Embryonic facial prominence (tissue), 1 donor: ENCODE measurements at regions not wholly inside any gene's neighbourhood (a gene's known extent, or its start where the extent isn't known, plus 50 kb on each side); places are given as distances from the start of the nearest gene placed in this dataset.

Experiments used
- DNase-seq: peaks from one replicate; pipeline ENCODE4 v3.0.0-alpha.2; 2016; ENCODE audit errors: extremely low spot score

DNA sequence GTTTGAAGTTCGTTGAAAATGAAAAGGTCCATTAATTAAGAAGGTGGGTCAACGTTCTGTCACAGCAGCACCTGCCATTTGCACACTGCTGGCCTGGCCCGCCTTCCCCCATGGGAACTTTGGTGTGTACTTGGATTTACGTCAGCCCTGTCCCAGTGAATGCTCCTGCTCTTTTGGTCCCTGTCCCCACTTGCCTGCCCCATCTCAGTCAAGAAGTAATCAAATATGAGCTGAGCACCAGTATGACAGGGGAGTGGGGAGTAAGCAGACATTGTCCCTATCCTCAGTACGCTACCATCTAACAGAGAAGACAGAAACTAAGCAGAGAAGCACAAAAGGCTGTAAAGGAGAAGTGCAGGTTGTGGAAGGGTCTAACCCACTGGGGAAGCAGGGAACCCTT is 65.1 kb downstream of the SLC4A3 start:
- no peak for DNase-seq

DNA sequence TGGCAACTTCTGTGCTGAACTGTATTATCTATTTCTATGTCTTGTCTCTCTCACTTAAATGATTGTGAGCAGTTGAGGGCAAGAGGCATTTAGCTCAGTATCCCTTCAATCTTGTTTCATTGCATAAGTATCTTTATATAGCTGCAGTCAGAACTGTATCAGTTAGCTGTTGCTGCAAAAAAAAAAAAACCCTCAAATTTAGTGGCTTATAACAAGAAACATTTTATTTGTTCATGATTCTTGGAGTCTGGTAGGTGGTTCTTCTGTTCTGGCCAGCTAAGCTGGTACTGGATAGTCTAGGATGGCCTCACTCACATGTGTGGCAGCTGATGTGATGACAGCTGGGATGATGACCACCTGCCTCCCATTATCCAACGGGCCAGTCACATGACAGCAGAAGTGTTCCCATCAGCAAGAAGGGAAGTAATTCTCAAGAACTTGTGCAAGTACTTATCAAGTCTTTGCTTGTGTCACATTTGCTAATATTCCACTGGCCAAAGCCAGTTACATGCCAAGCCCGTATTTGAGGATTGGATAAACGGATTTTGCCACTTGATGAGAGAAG is 67.8 kb downstream of the SLC4A3 start:
- DNase-seq: no peak

DNA sequence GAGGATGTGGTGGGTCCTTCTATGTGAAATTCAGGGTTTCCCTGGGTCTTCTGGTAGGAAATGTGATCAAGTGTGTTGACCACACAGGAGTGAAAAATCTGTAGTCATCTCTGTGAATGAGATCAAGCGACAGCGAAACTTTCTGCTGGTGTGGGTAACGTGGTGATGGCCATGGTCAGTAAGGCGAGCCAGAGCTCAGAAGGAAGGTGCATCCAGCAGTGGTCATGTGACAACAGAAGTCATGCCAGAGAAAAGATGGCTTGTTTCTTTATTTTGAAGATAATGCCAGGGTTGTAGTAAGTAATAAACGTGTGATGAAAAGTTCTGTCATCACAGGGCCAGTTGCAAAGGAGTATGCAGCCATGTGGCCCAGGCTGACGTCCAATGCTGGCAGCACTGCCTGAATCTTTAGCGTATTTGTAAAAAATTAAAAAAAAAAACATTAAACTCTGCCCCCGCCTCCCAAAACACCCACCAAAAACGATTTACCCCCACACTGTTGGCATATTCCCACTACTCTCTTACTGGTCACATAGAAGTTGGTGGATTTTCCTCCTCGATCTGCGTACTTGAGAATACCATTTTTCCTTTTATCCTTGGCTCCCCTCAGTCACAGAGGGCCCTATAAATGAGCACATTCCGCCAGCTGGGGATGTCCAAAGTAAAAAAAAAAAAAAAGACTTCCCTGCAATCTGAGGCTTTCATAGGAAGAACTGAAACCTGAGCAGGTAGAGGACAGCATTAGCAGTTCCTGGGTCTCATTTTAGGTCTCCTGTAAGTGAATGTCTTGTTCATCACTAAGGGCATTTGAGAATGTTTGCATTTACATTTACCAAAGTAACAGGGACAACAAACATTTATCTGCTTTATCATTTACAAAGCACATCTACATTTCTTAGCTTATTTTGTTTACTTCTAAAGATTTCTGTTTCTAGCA is 70.6 kb downstream of the SLC4A3 start:
- DNase-seq: no peak

DNA sequence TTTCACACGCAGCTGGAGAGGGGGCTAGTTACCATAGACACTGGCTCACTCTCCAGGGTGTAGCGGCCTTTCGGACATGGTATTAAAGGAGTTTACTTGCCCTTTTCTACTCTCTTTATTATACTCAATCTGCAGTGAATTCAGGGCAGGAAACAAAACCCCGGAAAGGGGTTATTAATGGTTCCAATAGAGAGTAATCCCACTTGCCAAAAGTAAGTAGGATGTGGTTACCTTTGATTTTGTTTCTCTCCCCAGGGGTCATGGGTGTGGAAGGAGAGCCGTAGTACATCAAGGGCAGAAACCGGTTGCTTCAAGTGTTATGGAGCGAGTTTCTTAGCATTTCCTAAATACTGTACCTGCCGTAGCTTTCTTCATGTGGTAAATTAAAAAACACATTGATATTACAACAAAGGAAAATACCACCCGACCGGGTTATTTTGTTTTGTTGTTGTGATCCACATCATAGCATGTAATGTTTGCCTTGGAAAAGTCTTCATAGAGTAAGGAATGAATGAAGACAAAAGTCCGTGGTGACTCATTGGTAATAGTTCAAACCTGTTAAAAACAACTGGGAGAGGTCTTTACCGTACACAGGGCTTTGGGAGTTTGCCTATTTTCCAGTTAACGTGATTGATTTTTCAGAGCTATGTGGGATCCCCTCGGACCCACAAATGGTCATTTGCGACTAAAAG is 71.5 kb downstream of the SLC4A3 start:
- DNase-seq: no peak

DNA sequence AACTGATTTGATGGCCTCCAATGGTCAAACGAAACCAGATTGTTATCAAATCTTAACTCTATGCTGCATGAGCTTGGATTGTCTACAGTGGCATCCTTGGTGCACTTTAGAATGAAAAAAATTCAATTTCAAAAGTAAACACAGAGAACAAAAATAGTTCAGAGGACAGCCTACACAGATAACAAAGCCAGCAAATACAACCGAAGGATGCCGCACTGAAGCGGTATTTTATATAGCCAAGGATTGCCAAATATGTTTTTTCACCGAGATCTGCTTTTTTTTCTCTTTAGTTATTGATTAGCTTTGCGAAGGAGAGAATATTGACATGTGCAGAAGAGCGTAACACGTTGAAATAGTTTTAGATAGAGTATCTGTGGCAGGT is 72.0 kb downstream of the SLC4A3 start:
- no peak for DNase-seq

DNA sequence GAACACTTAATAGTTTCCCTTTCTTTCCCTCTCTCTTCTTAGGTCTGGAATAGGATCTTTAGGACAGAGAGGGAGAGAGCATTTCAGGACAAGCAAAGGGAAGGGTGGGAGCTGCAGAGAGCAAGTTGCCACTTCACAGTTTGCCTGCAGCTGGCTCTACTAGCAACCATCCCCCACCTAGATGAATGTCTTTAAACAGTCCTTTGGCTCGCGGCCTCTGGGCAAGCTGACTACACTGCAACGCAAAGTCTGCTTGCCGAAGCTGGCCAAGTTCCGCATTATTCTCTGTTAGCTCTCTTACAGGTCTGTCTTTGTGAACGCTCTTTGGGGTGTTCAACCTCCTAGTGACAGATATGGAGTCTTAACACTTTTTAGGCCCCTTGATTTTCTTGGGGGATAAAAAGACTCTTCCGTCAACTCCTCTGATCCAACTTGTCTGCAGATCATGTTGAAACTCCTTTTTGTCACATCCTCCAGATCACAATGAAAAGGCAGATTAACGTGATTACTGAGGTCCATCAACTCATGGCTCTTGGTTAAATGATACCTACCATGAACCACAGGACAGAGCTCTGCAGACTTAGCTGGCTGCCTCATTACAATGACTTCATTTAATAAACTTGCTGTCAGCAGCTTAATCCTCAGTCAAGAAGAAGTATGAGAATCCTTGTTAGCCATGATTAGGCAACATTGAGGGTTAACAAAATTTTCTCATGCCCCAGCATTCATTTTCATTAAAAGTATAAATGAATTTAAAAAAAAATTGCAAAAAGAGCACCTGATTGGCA is 74.6 kb downstream of the SLC4A3 start:
- no peak for DNase-seq

DNA sequence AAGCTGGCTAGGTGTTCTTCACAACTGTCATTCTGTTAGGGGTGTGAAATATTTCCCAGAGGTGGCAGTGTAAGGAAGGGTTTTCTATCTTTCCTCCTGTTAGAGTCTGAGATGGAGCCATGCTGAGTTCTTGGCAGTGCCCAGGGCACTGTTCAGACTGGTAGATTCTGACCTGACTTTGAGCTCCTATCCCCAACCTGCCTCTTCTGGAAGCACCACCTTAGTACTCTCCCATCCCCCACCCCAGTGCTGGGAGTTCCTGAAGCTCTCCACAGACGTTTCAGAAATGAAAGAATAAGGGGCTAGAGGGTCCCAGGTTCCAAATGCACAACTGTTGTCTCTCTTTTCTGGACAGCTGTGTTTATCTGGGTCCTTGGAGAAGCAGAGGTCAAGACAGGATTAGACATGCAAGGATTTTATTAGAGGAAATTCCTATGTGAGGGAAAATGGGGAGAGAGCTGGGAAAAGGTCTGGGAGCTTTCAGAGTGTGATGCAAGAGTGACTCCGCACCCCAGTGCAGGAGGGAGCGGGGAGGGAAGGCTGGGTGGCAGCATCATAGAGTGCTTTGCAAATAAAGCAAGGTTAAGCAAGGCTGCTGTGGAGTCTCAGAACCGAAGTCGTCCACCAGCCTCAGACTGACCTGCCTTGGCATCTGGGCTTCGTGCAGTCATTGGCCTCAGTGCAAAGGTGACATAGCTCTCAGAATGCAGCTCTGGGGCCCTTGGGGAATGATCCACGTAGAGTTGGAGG is 75.5 kb downstream of the SLC4A3 start:
- no peak for DNase-seq

DNA sequence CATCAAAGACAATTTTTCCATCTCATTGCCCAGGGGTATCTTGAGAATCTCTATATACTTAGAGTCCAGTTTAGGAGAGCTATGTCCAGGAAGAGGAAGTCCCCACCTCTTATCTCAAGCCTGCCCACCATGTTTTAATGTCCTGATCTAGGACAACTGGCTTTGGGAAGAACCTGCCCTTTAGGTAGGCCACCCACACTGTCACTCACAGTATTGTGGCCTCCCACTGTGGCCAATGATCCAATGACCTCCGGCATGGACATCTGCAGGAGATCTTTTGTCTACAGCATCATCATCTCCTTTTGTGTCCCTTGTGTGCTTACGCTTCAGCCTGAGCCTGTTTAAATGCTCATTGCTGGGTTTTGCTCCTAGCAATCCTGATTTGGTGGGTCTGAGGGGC is 77.4 kb downstream of the SLC4A3 start:
- no peak for DNase-seq

DNA sequence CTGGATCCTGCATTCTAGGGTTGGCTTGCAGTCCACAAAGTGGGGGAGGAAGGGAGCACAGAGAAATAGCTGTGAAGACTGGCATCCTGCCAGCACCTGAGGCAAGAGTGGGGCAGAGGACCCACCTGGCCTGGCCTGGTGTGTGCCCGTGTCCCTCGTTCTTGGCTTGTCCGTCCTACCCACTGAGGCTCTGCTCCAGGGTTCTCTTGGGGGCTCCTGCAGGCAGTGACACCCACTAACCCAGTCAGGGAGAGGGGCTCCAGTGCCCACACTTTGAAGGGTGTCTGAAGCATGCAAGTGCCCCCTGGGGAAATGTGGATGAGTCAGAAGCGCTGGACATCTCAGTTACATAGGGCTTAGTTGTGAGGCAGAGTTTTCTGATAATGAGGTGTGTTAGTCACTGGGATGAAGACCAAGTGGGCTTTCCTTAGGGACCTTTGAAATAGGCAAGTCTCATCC is 79.4 kb downstream of the SLC4A3 start:
- no peak for DNase-seq

DNA sequence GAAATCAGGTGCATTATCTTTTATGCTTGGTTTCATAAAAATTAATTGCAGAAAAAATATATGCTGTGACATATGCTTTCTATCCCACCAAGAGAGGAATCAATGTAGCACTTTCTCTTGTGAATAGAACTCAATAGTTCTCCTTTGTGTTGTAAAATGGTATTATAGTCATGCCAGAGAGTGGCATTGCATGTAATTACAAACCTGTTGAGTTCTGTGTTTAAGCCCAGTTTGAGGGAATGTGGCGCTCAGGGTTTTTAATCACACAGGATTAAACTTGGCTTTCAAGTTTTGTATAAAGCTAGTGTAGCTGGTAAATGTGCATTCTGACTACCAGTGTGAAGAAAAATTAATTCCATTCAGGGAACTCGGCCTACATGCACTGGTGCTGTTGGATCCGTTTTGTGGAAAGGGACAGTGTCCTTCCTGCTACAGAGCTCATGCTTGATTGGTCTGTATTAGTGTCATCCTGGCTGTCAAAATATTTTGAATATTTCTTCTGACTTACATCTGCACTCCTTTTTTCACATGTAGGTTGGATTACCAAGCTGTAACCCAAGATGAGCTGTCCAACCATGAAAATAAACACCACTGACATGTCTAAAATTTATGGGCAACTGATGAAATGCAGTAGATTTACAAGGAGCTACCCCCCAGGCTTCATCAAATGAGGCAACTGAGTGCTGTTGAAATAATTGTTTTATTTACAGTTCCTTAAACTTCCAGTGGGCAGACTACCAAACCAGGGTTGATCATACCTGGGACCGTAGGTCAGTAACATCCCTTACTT is 80.3 kb downstream of the SLC4A3 start:
- no peak for DNase-seq

DNA sequence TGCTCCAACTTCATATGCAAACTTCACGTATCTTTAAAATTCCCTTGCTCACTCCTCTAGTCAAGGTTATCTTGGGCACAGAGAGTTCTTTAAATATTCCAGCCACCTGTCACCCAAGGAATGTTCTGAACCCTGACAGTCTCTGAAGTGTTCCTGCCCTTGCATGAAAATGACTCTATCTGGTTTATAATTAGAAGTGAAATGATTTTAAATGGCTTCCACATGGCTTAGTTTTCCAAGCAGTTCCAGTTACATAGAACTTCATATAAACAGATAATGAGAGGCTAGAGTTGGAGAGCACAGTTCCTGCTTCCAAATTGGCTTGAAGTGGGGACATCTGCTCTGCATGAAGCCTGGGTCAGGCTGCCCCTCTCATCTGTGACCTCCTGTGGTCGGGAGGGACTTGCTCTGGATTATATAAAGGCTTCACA is 81.9 kb downstream of the SLC4A3 start:
- no peak for DNase-seq

DNA sequence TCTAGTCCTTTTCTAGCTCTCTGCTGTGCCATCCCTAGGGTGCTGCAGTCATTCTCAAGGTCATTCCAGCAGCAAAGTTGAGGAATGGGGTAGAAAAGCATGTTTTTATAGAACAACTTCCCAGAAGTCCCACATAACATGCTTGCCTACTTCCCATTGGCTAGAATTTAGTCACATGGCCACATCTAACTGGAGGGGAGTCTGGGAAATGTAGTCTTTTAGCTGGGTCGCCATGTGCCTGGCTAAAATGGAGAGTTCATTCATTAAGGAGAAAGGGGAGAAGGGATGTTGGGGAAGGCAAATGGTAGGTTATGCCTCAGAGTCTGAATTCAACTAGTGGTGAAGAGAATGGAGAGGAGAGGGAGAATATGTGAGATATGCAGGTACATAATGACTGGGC is 85.7 kb downstream of the SLC4A3 start:
- no peak for DNase-seq

DNA sequence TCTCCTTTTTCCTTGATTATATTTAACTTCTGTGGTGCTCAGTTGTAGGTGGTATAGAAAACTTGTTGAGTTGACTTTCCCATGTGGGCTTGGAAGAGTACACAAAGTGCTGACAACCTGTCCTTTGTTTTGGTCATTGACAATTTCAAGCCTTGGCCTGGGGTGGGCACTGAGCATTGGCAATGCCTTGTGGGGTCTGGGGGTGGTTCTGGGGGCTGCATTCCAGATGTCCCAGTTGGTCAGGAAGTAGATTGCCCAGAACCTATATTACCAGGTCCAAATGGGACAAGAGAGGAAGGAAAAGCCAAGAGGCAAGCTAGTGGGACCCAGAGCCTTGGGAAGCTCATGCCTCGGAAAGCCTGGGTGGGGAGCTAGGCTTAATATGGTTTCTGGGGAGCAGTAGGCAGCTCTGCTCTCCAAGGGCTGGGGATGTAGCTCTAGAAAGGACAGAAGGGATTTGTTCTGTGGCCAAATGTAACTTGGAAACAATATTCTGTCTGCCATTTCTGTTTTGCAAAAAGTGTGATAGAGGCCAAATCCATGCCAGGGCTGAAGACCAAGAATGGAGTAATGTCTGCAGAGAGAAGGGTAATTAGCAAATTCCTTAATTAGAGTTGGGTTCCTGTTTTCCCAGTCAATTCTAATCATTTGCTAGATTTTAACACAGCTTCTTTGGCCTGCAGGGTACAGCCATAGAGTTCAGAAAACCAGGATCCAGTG is 87.4 kb downstream of the SLC4A3 start:
- DNase-seq: no peak

DNA sequence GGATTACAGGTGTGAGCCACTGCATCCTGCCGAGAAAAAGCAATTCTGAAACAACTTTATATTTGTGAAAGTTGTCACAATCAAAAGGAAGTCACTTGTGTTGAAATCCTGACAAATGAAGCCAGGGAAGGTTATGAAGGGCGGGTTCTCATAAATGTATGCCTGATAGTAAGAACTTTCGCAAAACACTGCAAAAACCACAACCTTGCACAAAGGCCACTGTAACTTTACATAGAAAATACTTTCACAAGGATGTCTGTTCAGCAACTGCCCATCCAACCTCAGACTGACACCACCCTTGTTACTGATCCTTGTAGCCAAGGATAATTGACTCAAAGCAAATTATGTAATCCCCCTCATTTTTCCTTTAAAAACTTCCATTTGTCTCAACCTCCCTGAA is 90.6 kb downstream of the SLC4A3 start:
- no peak for DNase-seq

DNA sequence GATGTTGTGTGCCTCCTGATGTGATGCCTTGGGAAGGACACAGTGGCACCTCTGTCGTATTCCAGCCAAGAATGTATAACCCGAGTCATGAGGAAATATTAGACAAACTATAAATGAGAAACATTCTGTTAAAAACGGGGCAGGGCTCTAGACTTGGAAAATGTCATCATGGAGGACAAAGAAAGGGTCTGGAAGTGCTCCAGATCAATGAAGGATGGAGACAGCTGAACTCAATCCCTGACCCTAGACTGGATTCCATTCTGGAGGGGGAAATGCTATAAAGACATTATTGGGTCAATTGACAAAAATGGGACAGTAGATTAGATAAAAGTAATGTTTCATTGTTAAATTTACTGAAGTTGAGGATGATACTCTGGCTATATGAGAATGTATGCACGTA is 92.1 kb downstream of the SLC4A3 start:
- no peak for DNase-seq

DNA sequence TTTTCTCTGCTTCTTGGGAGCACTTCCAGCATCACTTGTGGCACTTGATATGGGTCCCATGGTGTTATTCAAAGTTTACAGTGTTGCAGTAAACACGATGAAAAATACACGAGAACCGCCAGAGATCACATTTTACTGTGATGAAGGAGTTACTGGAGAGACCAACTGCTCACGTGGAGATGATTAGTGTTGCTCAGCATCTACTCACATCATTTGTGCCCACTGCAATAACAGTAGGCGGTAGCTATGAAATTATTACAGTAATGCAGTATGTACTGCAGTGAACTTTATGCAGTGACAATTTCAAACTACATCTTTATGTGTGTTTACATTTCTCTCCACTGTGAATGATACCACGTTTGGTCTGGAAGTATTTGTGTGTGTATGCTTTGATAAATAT is 93.5 kb downstream of the SLC4A3 start:
- DNase-seq: no peak

DNA sequence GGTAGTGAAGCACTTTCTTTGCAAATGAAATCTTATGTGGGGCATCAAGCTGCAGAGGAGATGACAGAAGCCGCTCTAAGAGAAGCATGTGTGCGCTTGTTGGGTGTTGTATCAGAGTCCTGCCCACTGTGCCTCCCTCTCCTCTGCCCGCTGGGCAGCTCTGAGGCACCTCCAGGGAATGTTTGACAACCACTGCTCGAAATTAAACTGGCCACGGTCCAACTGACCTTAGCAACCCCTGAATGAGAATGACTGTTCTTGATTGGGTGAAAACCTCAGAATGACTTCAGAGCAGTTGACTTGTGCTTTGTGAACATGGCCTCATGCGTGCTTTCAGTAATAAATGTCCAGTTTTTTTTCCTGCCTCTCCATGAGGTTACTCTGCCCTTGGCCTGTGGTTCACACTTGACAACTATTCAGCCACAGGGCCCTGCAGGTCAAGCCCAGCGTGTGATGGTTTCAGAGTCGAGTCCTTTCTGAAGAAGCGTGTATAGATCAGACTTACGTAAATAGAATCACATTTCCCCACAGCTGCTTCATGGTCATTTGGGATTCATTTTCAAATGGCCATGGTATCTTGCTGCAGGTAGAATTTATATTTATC is 94.9 kb downstream of the SLC4A3 start:
- DNase-seq: no peak

DNA sequence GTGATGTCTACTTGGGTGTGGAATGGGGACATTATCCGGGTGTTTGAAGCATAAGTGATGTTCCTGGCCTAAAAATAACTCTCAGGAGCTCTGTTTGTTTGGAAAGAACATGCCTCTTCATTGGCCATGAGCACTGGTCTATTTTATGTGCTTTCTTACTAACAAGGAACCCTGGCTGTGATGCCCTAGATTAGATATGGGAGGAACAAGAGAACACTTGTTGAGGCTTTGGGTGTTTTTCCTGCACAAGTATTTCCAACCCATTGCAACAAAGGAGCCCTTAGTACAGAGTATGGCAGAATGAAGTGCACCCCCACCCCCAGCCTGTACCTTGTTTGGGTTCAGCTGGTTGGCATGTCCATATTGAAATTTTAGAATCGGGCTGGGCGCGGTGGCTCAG is 95.9 kb downstream of the SLC4A3 start:
- no peak for DNase-seq

DNA sequence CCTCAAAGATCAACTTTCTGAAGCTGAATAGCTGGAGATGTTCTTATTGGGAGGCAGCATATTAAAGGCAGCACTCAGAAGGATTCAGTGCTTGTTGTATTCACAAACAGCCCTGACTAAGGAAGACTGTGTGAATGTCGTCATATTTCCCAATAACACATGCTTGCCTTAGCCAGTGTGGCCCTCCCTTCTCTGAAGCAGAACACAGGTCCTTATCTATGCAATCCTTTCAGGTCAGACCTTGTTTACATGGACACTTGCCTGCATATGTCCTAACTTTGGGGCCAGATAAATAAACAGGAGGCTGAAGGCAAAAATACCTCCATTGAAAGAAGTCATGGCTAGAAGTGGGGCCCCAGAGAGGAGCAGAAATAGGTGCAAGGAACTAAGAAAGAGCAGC is 97.2 kb downstream of the SLC4A3 start:
- no peak for DNase-seq
